IMR-90 (cell line): ENCODE measurements at regions not wholly inside any gene's neighbourhood (a gene's known extent, or its start where the extent isn't known, plus 50 kb on each side); places are given as distances from the start of the nearest gene placed in this dataset.

Experiments
- ATAC-seq: fragments of 200-7000 bp; cut with Tn5 transposase; 2 replicates; pipeline ENCODE4 v1.9.1; 2020; ENCODE audit warnings: low read depth, mild to moderate bottlenecking, moderate library complexity
- BruUV-seq: library from RNA; stranded (reverse); fragments of 400-500 nt; replicated peaks from 2 replicates; lab custom pipeline; 2021; lab: Mats Ljungman, UMichigan
- CTCF ChIA-PET: fragments of 300-600 bp; formaldehyde crosslinking; extraction: SDS; loops from one replicate; lab custom pipeline; 2021; ENCODE audit warnings: antibody characterized with exemption; lab: Yijun Ruan, JAX
- POLR2A ChIA-PET: fragments of 300-600 bp; sonication (Branson Sonifier 250); formaldehyde crosslinking; loops from one replicate; lab custom pipeline; 2022; ENCODE audit warnings: antibody characterized with exemption; ENCODE audit not compliant: unreplicated experiment; lab: Charles Lee
- DNase-seq: peaks from one replicate; pipeline ENCODE4 v3.0.0; 2013
- H2AFZ ChIP-seq: replicated peaks from 2 replicates; pipeline ENCODE3; 2013; ENCODE audit warnings: low read length, mild to moderate bottlenecking; ENCODE audit not compliant: poor library complexity
- H2AK5ac ChIP-seq: 2 replicates; pipeline ENCODE4 v1.6.1; 2013; ENCODE audit warnings: low read depth, low read length, inconsistent platforms
- H2AK9ac ChIP-seq: replicated peaks from 2 replicates; pipeline ENCODE3; 2013; ENCODE audit warnings: mild to moderate bottlenecking, low read depth, low read length, moderate library complexity; ENCODE audit not compliant: poor library complexity
- H2BK120ac ChIP-seq: 2 replicates; pipeline ENCODE4 v1.6.1; 2013; ENCODE audit warnings: low read depth, low read length, inconsistent platforms
- H2BK15ac ChIP-seq: 3 replicates; pipeline ENCODE4 v1.6.1; 2013; ENCODE audit warnings: low read depth, low read length, inconsistent platforms
- H2BK20ac ChIP-seq: 2 replicates; pipeline ENCODE4 v1.6.1; 2013; ENCODE audit warnings: low read depth, mild to moderate bottlenecking, inconsistent platforms, low read length, moderate library complexity
- H2BK5ac ChIP-seq: 2 replicates; pipeline ENCODE4 v1.6.1; 2013; ENCODE audit warnings: mild to moderate bottlenecking, low read depth, low read length, inconsistent platforms; ENCODE audit not compliant: poor library complexity, severe bottlenecking
- H3K14ac ChIP-seq: replicated peaks from 2 replicates; pipeline ENCODE4 v1.6.1; 2013; ENCODE audit warnings: low read depth, low read length, inconsistent platforms
- H3K18ac ChIP-seq: 2 replicates; pipeline ENCODE4 v1.6.1; 2013; ENCODE audit warnings: low read depth, low read length, control low read depth
- H3K23ac ChIP-seq: 2 replicates; pipeline ENCODE4 v1.6.1; 2013; ENCODE audit warnings: low read depth, low read length, inconsistent platforms
- H3K27ac ChIP-seq: 2 replicates; pipeline ENCODE4 v1.5.1; 2013; ENCODE audit warnings: mild to moderate bottlenecking, control low read depth, low read length; ENCODE audit not compliant: insufficient read depth
- H3K27me3 ChIP-seq: 2 replicates; pipeline ENCODE4 v1.6.1; 2013; ENCODE audit warnings: low read length; ENCODE audit not compliant: control insufficient read depth, insufficient read depth
- H3K36me3 ChIP-seq: 2 replicates; pipeline ENCODE4 v1.6.1; 2013; ENCODE audit warnings: low read length, mixed read lengths; ENCODE audit not compliant: control insufficient read depth, insufficient read depth
- H3K4ac ChIP-seq: 2 replicates; pipeline ENCODE4 v1.6.1; 2013; ENCODE audit warnings: low read depth, low read length, inconsistent platforms
- H3K4me1 ChIP-seq: 2 replicates; pipeline ENCODE4 v1.6.1; 2013; ENCODE audit warnings: low read length, mixed read lengths; ENCODE audit not compliant: control insufficient read depth, insufficient read depth
- H3K4me2 ChIP-seq: 2 replicates; pipeline ENCODE4 v1.6.1; 2013; ENCODE audit warnings: low read depth, mild to moderate bottlenecking, control low read depth, low read length, moderate library complexity
- H3K4me3 ChIP-seq: 2 replicates; pipeline ENCODE4 v1.5.1; 2013; ENCODE audit warnings: low read depth, mild to moderate bottlenecking, control low read depth, low read length, moderate library complexity; ENCODE audit not compliant: insufficient read depth
- H3K56ac ChIP-seq: 2 replicates; pipeline ENCODE4 v1.6.1; 2013; ENCODE audit warnings: low read length, inconsistent platforms; ENCODE audit not compliant: insufficient read depth; ENCODE audit errors: extremely low read depth
- H3K79me1 ChIP-seq, 2 experiments: 2 replicates each; pipeline ENCODE4 v1.6.1; 2013; ENCODE audit warnings: low read length in 2 of 2, inconsistent platforms in 1 of 2, low read depth in 1 of 2
- H3K9ac ChIP-seq: 2 replicates; pipeline ENCODE4 v1.6.1; 2013; ENCODE audit warnings: low read depth, low read length, control low read depth
- H3K9me1 ChIP-seq: 2 replicates; pipeline ENCODE4 v1.6.1; 2013; ENCODE audit warnings: low read length, inconsistent platforms; ENCODE audit not compliant: insufficient read depth
- H3K9me3 ChIP-seq: 2 replicates; pipeline ENCODE4 v1.6.1; 2013; ENCODE audit warnings: low read length; ENCODE audit not compliant: control insufficient read depth, insufficient read depth
- H4K20me1 ChIP-seq: 2 replicates; pipeline ENCODE4 v1.6.1; 2013; ENCODE audit warnings: low read length, inconsistent platforms; ENCODE audit not compliant: insufficient read depth
- H4K5ac ChIP-seq: 2 replicates; pipeline ENCODE4 v1.6.1; 2013; ENCODE audit warnings: mild to moderate bottlenecking, low read depth, low read length, control low read depth
- H4K8ac ChIP-seq, 2 experiments: 2 replicates each; pipeline ENCODE4 v1.6.1; 2013; ENCODE audit warnings: low read depth in 2 of 2, low read length in 2 of 2, control low read depth in 1 of 2, inconsistent platforms in 1 of 2
- H4K91ac ChIP-seq: 2 replicates; pipeline ENCODE4 v1.6.1; 2013; ENCODE audit warnings: low read depth, low read length, inconsistent platforms; ENCODE audit not compliant: insufficient read depth
- BHLHE40 ChIP-seq: fragments of 150-350 bp; IDR thresholded peaks from 2 replicates; pipeline ENCODE4 v1.6.1; 2016; ENCODE audit warnings: mild to moderate bottlenecking, low read depth, low read length
- CEBPB ChIP-seq: IDR thresholded peaks from 2 replicates; pipeline ENCODE4 v1.6.1; 2012; ENCODE audit warnings: low read depth, low read length, improper control_type of control experiment
- CHD1 ChIP-seq: IDR thresholded peaks from 2 replicates; pipeline ENCODE4 v1.6.1; 2012; ENCODE audit warnings: low read depth, low read length, improper control_type of control experiment
- CTCF ChIP-seq: conservative IDR thresholded peaks from 2 replicates; pipeline ENCODE4 v1.5.1; 2012; ENCODE audit warnings: mild to moderate bottlenecking, low read depth, low read length, improper control_type of control experiment
- FOS ChIP-seq: fragments of 150-350 bp; IDR thresholded peaks from 2 replicates; pipeline ENCODE4 v1.6.1; 2016; ENCODE audit warnings: low read depth, low read length
- MAFK ChIP-seq: IDR thresholded peaks from 2 replicates; pipeline ENCODE4 v1.6.1; 2012; ENCODE audit warnings: low read depth, low read length, improper control_type of control experiment
- MAZ ChIP-seq: IDR thresholded peaks from 2 replicates; pipeline ENCODE4 v1.6.1; 2012; ENCODE audit warnings: low read depth, mild to moderate bottlenecking, low read length, improper control_type of control experiment, moderate library complexity, borderline replicate concordance
- MXI1 ChIP-seq: IDR thresholded peaks from 2 replicates; pipeline ENCODE4 v1.6.1; 2012; ENCODE audit warnings: low read depth, mild to moderate bottlenecking, low read length, moderate library complexity, borderline replicate concordance
- NFE2L2 ChIP-seq: fragments of 150-350 bp; IDR thresholded peaks from 2 replicates; pipeline ENCODE4 v1.6.1; 2016; ENCODE audit warnings: low read depth, mild to moderate bottlenecking, low read length
- POLR2A ChIP-seq: IDR thresholded peaks from 2 replicates; pipeline ENCODE4 v1.6.1; 2012; ENCODE audit warnings: mild to moderate bottlenecking, low read depth, low read length
- RAD21 ChIP-seq: IDR thresholded peaks from 2 replicates; pipeline ENCODE4 v1.6.1; 2012; ENCODE audit warnings: low read length, improper control_type of control experiment
- RCOR1 ChIP-seq: IDR thresholded peaks from 2 replicates; pipeline ENCODE4 v1.6.1; 2012; ENCODE audit warnings: mild to moderate bottlenecking, low read length, improper control_type of control experiment; ENCODE audit not compliant: insufficient replicate concordance
- RFX5 ChIP-seq: IDR thresholded peaks from 2 replicates; pipeline ENCODE4 v1.8.0; 2012; ENCODE audit warnings: low read depth, mild to moderate bottlenecking, low read length, moderate library complexity
- SMC3 ChIP-seq: fragments of 150-350 bp; IDR thresholded peaks from 2 replicates; pipeline ENCODE4 v1.6.1; 2016; ENCODE audit warnings: low read depth, mild to moderate bottlenecking, antibody characterized with exemption, low read length, moderate library complexity
- USF2 ChIP-seq: fragments of 150-350 bp; IDR thresholded peaks from 2 replicates; pipeline ENCODE4 v1.6.1; 2017; ENCODE audit warnings: mild to moderate bottlenecking, antibody characterized with exemption, low read length, low read depth
- WGBS, 2 experiments: methylation state at CpG; one replicate each; pipeline versions ENCODE4 v1.1.5 to v1.1.7; 2013; ENCODE audit warnings: missing lambda C conversion rate in 2 of 2; ENCODE audit not compliant: insufficient read length in 1 of 2; ENCODE audit errors: extremely low coverage in 2 of 2; 5-methylcytosine and 5-hydroxymethylcytosine counted together
- dilution Hi-C: fragments of 300-500 bp; cut with HindIII; formaldehyde crosslinking; loops from one replicate; pipeline ENCODE4 v1.14.3; 2018; ENCODE audit warnings: low sequenced_read_pairs; ENCODE audit not compliant: unreplicated experiment
- in situ Hi-C: fragments of 300-500 bp; cut with MboI; formaldehyde crosslinking; loops from 3 replicates; pipeline ENCODE4 v1.14.3; 2019; ENCODE audit warnings: low sequenced_read_pairs, inconsistent platforms, mixed read lengths
- intact Hi-C: fragments of 100-400 bp; cut with micrococcal nuclease; formaldehyde crosslinking; loops from 2 replicates; pipeline ENCODE4 v1.10.0; 2022
- TF ChIP-seq, protein P1 (sequence below): fragments of 150-350 bp; IDR thresholded peaks from 2 replicates; pipeline ENCODE4 v1.6.1; 2016; ENCODE audit warnings: low read depth, mild to moderate bottlenecking, low read length, moderate library complexity, borderline replicate concordance

- TF ChIP-seq FOS (no peak), USF2 (no peak), CEBPB (no peak), CTCF (no peak), SMC3 (no peak), MAFK (no peak), CHD1 (no peak), NFE2L2 (no peak), POLR2A (no peak), BHLHE40 (no peak), MXI1 (no peak), RFX5 (no peak), RCOR1 (no peak), RAD21 (no peak), MAZ (no peak)
- TF ChIP-seq, protein P1, sequence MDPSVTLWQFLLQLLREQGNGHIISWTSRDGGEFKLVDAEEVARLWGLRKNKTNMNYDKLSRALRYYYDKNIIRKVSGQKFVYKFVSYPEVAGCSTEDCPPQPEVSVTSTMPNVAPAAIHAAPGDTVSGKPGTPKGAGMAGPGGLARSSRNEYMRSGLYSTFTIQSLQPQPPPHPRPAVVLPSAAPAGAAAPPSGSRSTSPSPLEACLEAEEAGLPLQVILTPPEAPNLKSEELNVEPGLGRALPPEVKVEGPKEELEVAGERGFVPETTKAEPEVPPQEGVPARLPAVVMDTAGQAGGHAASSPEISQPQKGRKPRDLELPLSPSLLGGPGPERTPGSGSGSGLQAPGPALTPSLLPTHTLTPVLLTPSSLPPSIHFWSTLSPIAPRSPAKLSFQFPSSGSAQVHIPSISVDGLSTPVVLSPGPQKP: no peak
- no peak overlapping the region; the same call in 1 of the 2 replicates for H2AK5ac ChIP-seq
- H3K18ac ChIP-seq: no peak overlapping the region
- no peak overlapping the region for H2BK5ac ChIP-seq
- H4K20me1 ChIP-seq: no peaks in the 10 kb centered on the region
- H2AK9ac ChIP-seq: no peak overlapping the region
- ChIA-PET CTCF (no interaction called here), POLR2A (no interaction called here)
- no peaks in the 10 kb centered on the region for H3K36me3 ChIP-seq
- H3K4ac ChIP-seq: no peak overlapping the region
- WGBS, 2 experiments: 60% methylated on average over 1 of the region's 3 CpGs; no CpG with 5 or more reads in 1 of the 2 experiments
- in situ Hi-C loops: no loop called here
- H3K27me3 ChIP-seq: no peaks in the 10 kb centered on the region; the same call in 1 of the 2 replicates
- no peak overlapping the region for H4K5ac ChIP-seq
- H3K27ac ChIP-seq: no peak overlapping the region
- intact Hi-C loops: no loop called here
- no peak overlapping the region for H2BK15ac ChIP-seq
- no peak overlapping the region for H3K56ac ChIP-seq
- H2BK120ac ChIP-seq: no peak overlapping the region
- no peak overlapping the region for H3K9ac ChIP-seq
- H4K91ac ChIP-seq: no peak overlapping the region
- no peaks in the 10 kb centered on the region for H3K4me1 ChIP-seq
- no peak overlapping the region for H2BK20ac ChIP-seq
- H3K23ac ChIP-seq: no peak overlapping the region
- ATAC-seq (no peak), DNase-seq (no peak)
- H3K9me3 ChIP-seq: no peaks in the 10 kb centered on the region
- dilution Hi-C loops: no loop called here
- 0 out of 2 replicates have a peak, but pooled peaks cover 2% of the 10 kb centered on the region for H3K9me1 ChIP-seq
- no peaks in the 10 kb centered on the region for H3K79me1 ChIP-seq
- no TSS peak for BruUV-seq
- no peak overlapping the region for H4K8ac ChIP-seq
- H3K14ac ChIP-seq: no peak overlapping the region
- no peak overlapping the region for H2AFZ ChIP-seq
- H3K4me2 ChIP-seq: no peak overlapping the region
- H3K4me3 ChIP-seq: no peak overlapping the region
Measured at GRCh38 chr2:236874866-236875481, 210.7 kb upstream of the COPS8 start.
